IMR-90 (cell line): ENCODE measurements at regions not wholly inside any gene's neighbourhood (a gene's known extent, or its start where the extent isn't known, plus 50 kb on each side); places are given as distances from the start of the nearest gene placed in this dataset.

Experiments used
- ATAC-seq: fragments of 200-7000 bp; cut with Tn5 transposase; 2 replicates; pipeline ENCODE4 v1.9.1; 2020; ENCODE audit warnings: low read depth, mild to moderate bottlenecking, moderate library complexity
- BruUV-seq: library from RNA; stranded (reverse); fragments of 400-500 nt; replicated peaks from 2 replicates; lab custom pipeline; 2021; lab: Mats Ljungman, UMichigan
- CTCF ChIA-PET: fragments of 300-600 bp; formaldehyde crosslinking; extraction: SDS; loops from one replicate; lab custom pipeline; 2021; ENCODE audit warnings: antibody characterized with exemption; lab: Yijun Ruan, JAX
- POLR2A ChIA-PET: fragments of 300-600 bp; sonication (Branson Sonifier 250); formaldehyde crosslinking; loops from one replicate; lab custom pipeline; 2022; ENCODE audit warnings: antibody characterized with exemption; ENCODE audit not compliant: unreplicated experiment; lab: Charles Lee
- DNase-seq: peaks from one replicate; pipeline ENCODE4 v3.0.0; 2013
- H2AFZ ChIP-seq: replicated peaks from 2 replicates; pipeline ENCODE3; 2013; ENCODE audit warnings: low read length, mild to moderate bottlenecking; ENCODE audit not compliant: poor library complexity
- H2AK5ac ChIP-seq: 2 replicates; pipeline ENCODE4 v1.6.1; 2013; ENCODE audit warnings: low read depth, low read length, inconsistent platforms
- H2AK9ac ChIP-seq: replicated peaks from 2 replicates; pipeline ENCODE3; 2013; ENCODE audit warnings: mild to moderate bottlenecking, low read depth, low read length, moderate library complexity; ENCODE audit not compliant: poor library complexity
- H2BK120ac ChIP-seq: 2 replicates; pipeline ENCODE4 v1.6.1; 2013; ENCODE audit warnings: low read depth, low read length, inconsistent platforms
- H2BK15ac ChIP-seq: 3 replicates; pipeline ENCODE4 v1.6.1; 2013; ENCODE audit warnings: low read depth, low read length, inconsistent platforms
- H2BK20ac ChIP-seq: 2 replicates; pipeline ENCODE4 v1.6.1; 2013; ENCODE audit warnings: low read depth, mild to moderate bottlenecking, inconsistent platforms, low read length, moderate library complexity
- H2BK5ac ChIP-seq: 2 replicates; pipeline ENCODE4 v1.6.1; 2013; ENCODE audit warnings: mild to moderate bottlenecking, low read depth, low read length, inconsistent platforms; ENCODE audit not compliant: poor library complexity, severe bottlenecking
- H3K14ac ChIP-seq: replicated peaks from 2 replicates; pipeline ENCODE4 v1.6.1; 2013; ENCODE audit warnings: low read depth, low read length, inconsistent platforms
- H3K18ac ChIP-seq: 2 replicates; pipeline ENCODE4 v1.6.1; 2013; ENCODE audit warnings: low read depth, low read length, control low read depth
- H3K23ac ChIP-seq: 2 replicates; pipeline ENCODE4 v1.6.1; 2013; ENCODE audit warnings: low read depth, low read length, inconsistent platforms
- H3K27ac ChIP-seq: 2 replicates; pipeline ENCODE4 v1.5.1; 2013; ENCODE audit warnings: mild to moderate bottlenecking, control low read depth, low read length; ENCODE audit not compliant: insufficient read depth
- H3K27me3 ChIP-seq: 2 replicates; pipeline ENCODE4 v1.6.1; 2013; ENCODE audit warnings: low read length; ENCODE audit not compliant: control insufficient read depth, insufficient read depth
- H3K36me3 ChIP-seq: 2 replicates; pipeline ENCODE4 v1.6.1; 2013; ENCODE audit warnings: low read length, mixed read lengths; ENCODE audit not compliant: control insufficient read depth, insufficient read depth
- H3K4ac ChIP-seq: 2 replicates; pipeline ENCODE4 v1.6.1; 2013; ENCODE audit warnings: low read depth, low read length, inconsistent platforms
- H3K4me1 ChIP-seq: 2 replicates; pipeline ENCODE4 v1.6.1; 2013; ENCODE audit warnings: low read length, mixed read lengths; ENCODE audit not compliant: control insufficient read depth, insufficient read depth
- H3K4me2 ChIP-seq: 2 replicates; pipeline ENCODE4 v1.6.1; 2013; ENCODE audit warnings: low read depth, mild to moderate bottlenecking, control low read depth, low read length, moderate library complexity
- H3K4me3 ChIP-seq: 2 replicates; pipeline ENCODE4 v1.5.1; 2013; ENCODE audit warnings: low read depth, mild to moderate bottlenecking, control low read depth, low read length, moderate library complexity; ENCODE audit not compliant: insufficient read depth
- H3K56ac ChIP-seq: 2 replicates; pipeline ENCODE4 v1.6.1; 2013; ENCODE audit warnings: low read length, inconsistent platforms; ENCODE audit not compliant: insufficient read depth; ENCODE audit errors: extremely low read depth
- H3K79me1 ChIP-seq, 2 experiments: 2 replicates each; pipeline ENCODE4 v1.6.1; 2013; ENCODE audit warnings: low read length in 2 of 2, inconsistent platforms in 1 of 2, low read depth in 1 of 2
- H3K9ac ChIP-seq: 2 replicates; pipeline ENCODE4 v1.6.1; 2013; ENCODE audit warnings: low read depth, low read length, control low read depth
- H3K9me1 ChIP-seq: 2 replicates; pipeline ENCODE4 v1.6.1; 2013; ENCODE audit warnings: low read length, inconsistent platforms; ENCODE audit not compliant: insufficient read depth
- H3K9me3 ChIP-seq: 2 replicates; pipeline ENCODE4 v1.6.1; 2013; ENCODE audit warnings: low read length; ENCODE audit not compliant: control insufficient read depth, insufficient read depth
- H4K20me1 ChIP-seq: 2 replicates; pipeline ENCODE4 v1.6.1; 2013; ENCODE audit warnings: low read length, inconsistent platforms; ENCODE audit not compliant: insufficient read depth
- H4K5ac ChIP-seq: 2 replicates; pipeline ENCODE4 v1.6.1; 2013; ENCODE audit warnings: mild to moderate bottlenecking, low read depth, low read length, control low read depth
- H4K8ac ChIP-seq, 2 experiments: 2 replicates each; pipeline ENCODE4 v1.6.1; 2013; ENCODE audit warnings: low read depth in 2 of 2, low read length in 2 of 2, control low read depth in 1 of 2, inconsistent platforms in 1 of 2
- H4K91ac ChIP-seq: 2 replicates; pipeline ENCODE4 v1.6.1; 2013; ENCODE audit warnings: low read depth, low read length, inconsistent platforms; ENCODE audit not compliant: insufficient read depth
- FOS ChIP-seq: fragments of 150-350 bp; IDR thresholded peaks from 2 replicates; pipeline ENCODE4 v1.6.1; 2016; ENCODE audit warnings: low read depth, low read length
- MAFK ChIP-seq: IDR thresholded peaks from 2 replicates; pipeline ENCODE4 v1.6.1; 2012; ENCODE audit warnings: low read depth, low read length, improper control_type of control experiment
- MAZ ChIP-seq: IDR thresholded peaks from 2 replicates; pipeline ENCODE4 v1.6.1; 2012; ENCODE audit warnings: low read depth, mild to moderate bottlenecking, low read length, improper control_type of control experiment, moderate library complexity, borderline replicate concordance
- MXI1 ChIP-seq: IDR thresholded peaks from 2 replicates; pipeline ENCODE4 v1.6.1; 2012; ENCODE audit warnings: low read depth, mild to moderate bottlenecking, low read length, moderate library complexity, borderline replicate concordance
- RAD21 ChIP-seq: IDR thresholded peaks from 2 replicates; pipeline ENCODE4 v1.6.1; 2012; ENCODE audit warnings: low read length, improper control_type of control experiment
- WGBS, 2 experiments: methylation state at CpG; one replicate each; pipeline versions ENCODE4 v1.1.5 to v1.1.7; 2013; ENCODE audit warnings: missing lambda C conversion rate in 2 of 2; ENCODE audit not compliant: insufficient read length in 1 of 2; ENCODE audit errors: extremely low coverage in 2 of 2; 5-methylcytosine and 5-hydroxymethylcytosine counted together
- dilution Hi-C: fragments of 300-500 bp; cut with HindIII; formaldehyde crosslinking; loops from one replicate; pipeline ENCODE4 v1.14.3; 2018; ENCODE audit warnings: low sequenced_read_pairs; ENCODE audit not compliant: unreplicated experiment
- in situ Hi-C: fragments of 300-500 bp; cut with MboI; formaldehyde crosslinking; loops from 3 replicates; pipeline ENCODE4 v1.14.3; 2019; ENCODE audit warnings: low sequenced_read_pairs, inconsistent platforms, mixed read lengths
- intact Hi-C: fragments of 100-400 bp; cut with micrococcal nuclease; formaldehyde crosslinking; loops from 2 replicates; pipeline ENCODE4 v1.10.0; 2022
- TF ChIP-seq, protein P1 (sequence below): conservative IDR thresholded peaks from 2 replicates; pipeline ENCODE4 v1.5.1; 2012; ENCODE audit warnings: mild to moderate bottlenecking, low read depth, low read length, improper control_type of control experiment
- TF ChIP-seq, protein P2 (sequence below): fragments of 150-350 bp; IDR thresholded peaks from 2 replicates; pipeline ENCODE4 v1.6.1; 2017; ENCODE audit warnings: mild to moderate bottlenecking, antibody characterized with exemption, low read length, low read depth

DNA sequence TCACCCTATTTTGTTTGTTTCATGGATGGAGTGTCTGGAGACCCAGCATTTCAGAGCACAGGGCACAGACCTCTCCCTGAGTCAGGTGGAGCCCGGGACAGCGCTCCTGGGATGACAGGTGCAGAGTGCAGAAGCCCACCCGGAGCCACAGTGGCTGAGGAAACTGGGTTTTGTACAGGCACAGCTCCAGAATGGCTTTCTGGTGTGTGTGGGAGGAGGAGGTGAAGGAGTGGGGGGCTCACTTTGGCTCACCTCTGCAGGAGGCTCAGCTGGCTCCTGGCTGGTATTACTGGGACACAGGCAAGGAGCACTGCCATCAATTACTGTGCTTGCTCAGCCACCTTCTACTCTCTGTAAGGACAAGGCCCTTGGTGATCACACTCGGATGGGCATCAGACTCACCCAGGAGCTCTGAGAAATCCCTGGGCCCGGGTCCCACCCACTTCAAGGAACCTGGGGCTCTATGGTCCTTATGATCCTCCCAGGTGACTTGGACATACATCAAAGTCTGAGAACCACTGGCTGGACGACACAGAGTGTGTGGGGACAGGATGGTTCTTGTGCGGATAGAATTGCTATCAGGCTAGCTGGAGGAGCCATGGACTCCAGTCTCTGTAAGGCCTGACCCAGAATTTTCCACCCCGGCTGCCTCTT lies 221.1 kb upstream of the ZNF32 start:
- dilution Hi-C loops = no loop called here
- no TSS peak for BruUV-seq
- no peak overlapping the region for H3K18ac ChIP-seq
- peak overlapping the region; percentile 70 for H2AK5ac ChIP-seq
- POLR2A ChIA-PET = no interaction called here
- H2BK20ac ChIP-seq = peak overlapping the region; percentile 81
- no peaks in the 10 kb centered on the region for H4K20me1 ChIP-seq
- H4K5ac ChIP-seq = no peak overlapping the region
- H3K14ac ChIP-seq = no peak overlapping the region
- H3K4me1 ChIP-seq = peaks cover 14% of the 10 kb centered on the region
- WGBS, 2 experiments = no CpG with 5 or more reads among the region's 8 CpGs
- TF ChIP-seq, protein P1, sequence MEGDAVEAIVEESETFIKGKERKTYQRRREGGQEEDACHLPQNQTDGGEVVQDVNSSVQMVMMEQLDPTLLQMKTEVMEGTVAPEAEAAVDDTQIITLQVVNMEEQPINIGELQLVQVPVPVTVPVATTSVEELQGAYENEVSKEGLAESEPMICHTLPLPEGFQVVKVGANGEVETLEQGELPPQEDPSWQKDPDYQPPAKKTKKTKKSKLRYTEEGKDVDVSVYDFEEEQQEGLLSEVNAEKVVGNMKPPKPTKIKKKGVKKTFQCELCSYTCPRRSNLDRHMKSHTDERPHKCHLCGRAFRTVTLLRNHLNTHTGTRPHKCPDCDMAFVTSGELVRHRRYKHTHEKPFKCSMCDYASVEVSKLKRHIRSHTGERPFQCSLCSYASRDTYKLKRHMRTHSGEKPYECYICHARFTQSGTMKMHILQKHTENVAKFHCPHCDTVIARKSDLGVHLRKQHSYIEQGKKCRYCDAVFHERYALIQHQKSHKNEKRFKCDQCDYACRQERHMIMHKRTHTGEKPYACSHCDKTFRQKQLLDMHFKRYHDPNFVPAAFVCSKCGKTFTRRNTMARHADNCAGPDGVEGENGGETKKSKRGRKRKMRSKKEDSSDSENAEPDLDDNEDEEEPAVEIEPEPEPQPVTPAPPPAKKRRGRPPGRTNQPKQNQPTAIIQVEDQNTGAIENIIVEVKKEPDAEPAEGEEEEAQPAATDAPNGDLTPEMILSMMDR = no peak
- no peak for TF ChIP-seq MAFK
- TF ChIP-seq RAD21 = no peak
- no peak for TF ChIP-seq MXI1
- TF ChIP-seq, protein P2, sequence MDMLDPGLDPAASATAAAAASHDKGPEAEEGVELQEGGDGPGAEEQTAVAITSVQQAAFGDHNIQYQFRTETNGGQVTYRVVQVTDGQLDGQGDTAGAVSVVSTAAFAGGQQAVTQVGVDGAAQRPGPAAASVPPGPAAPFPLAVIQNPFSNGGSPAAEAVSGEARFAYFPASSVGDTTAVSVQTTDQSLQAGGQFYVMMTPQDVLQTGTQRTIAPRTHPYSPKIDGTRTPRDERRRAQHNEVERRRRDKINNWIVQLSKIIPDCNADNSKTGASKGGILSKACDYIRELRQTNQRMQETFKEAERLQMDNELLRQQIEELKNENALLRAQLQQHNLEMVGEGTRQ = no peak
- TF ChIP-seq FOS = no peak
- TF ChIP-seq MAZ = no peak
- no peak overlapping the region for H3K27ac ChIP-seq
- no peak overlapping the region for H3K4me2 ChIP-seq
- H3K23ac ChIP-seq = no peak overlapping the region
- peak overlapping the region; percentile 91 for H2BK120ac ChIP-seq
- ATAC-seq (no peak), DNase-seq (no peak)
- peak overlapping the region; percentile 91 to 95; a peak in 2 of 4 replicates for H4K8ac ChIP-seq
- no peaks in the 10 kb centered on the region for H3K27me3 ChIP-seq
- CTCF ChIA-PET = no interaction called here
- no peak overlapping the region for H2BK5ac ChIP-seq
- no peak overlapping the region for H3K4me3 ChIP-seq
- H3K36me3 ChIP-seq = no peaks in the 10 kb centered on the region
- H3K9me3 ChIP-seq = no peaks in the 10 kb centered on the region; the same call in 1 of the 2 replicates
- H3K9me1 ChIP-seq = peaks cover 11% of the 10 kb centered on the region; the same call in 1 of the 2 replicates
- H3K79me1 ChIP-seq = peaks cover 0 to 10% of the 10 kb centered on the region in 2 experiments; a peak in 1 of 4 replicates
- in situ Hi-C loops = no loop called here
- no peak overlapping the region for H2AK9ac ChIP-seq
- H3K9ac ChIP-seq = no peak overlapping the region
- intact Hi-C loops = loop anchor here (10.0 kb wide), 1 partner anchor 515 kb away; the partner anchor contains the start of gene CXCL12
- peak overlapping the region; percentile 95 for H4K91ac ChIP-seq
- H2AFZ ChIP-seq = no peak overlapping the region
- peak overlapping the region; percentile 81; the same call in 2 of the 3 replicates for H2BK15ac ChIP-seq
- no peak overlapping the region for H3K56ac ChIP-seq
- peak overlapping the region; percentile 93; the same call in 1 of the 2 replicates for H3K4ac ChIP-seq
